ENCODE measurements at regions not wholly inside any gene's neighbourhood (a gene's known extent, or its start where the extent isn't known, plus 50 kb on each side); places are given as distances from the start of the nearest gene placed in this dataset.

DNA sequence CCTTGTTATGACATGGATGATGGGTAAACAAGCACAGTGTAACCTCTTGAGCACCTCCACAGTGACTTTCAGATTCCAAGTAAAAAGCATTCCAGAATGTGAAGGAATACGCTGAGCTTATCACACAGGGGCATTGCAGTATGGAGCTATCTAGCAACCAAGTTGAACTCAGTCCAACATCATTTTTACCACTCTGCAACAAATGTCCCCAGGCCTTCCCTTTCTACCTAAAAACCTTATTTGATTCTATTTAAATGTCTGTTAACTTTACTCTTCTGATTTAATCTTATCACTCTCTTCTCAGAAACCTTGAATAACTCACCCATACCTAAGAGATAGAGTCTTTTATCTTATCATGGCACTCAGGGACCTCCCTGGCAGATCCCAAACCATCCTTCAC, 195.8 kb upstream of the CDYL start:
- Histone ChIP-seq H3K4me3 (ENCODE audit: low read length) (no peak overlapping the region), H3K36me3 (ENCODE audit: control insufficient read depth, low read depth, low read length) (no peaks in the 10 kb centered on the region), H3K9me3 (ENCODE audit: control insufficient read depth, low read depth, low read length) (no peaks in the 10 kb centered on the region), H3K27me3 (ENCODE audit: control insufficient read depth, insufficient read depth, low read length) (no peaks in the 10 kb centered on the region), H3K4me1 (ENCODE audit: control insufficient read depth, low read depth, low read length) (no peaks in the 10 kb centered on the region), H3K27ac (ENCODE audit: low read length) (no peak overlapping the region), H3K9ac (ENCODE audit: low read length) (no peak overlapping the region)

DNA sequence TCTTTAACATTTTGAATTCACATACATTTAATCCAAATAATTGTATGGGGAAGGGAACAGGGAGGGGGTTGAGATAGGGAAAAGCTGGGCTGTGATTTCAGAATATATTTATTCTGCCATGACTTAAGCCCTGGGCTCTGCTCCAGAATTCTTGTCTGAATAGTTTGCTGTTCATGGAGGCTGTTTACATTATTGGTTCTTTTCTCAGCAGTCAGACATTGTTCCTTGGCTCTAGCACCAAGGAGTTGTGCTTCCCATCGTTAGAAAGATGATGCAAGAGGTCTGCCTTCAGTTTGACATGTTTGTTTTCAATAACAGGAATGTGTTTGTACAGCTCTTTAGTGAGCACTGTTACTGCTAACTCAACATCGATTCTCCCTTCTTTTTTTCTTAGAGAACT, 198.8 kb upstream of the CDYL start:
- Histone ChIP-seq H3K27ac (ENCODE audit: low read length) (no peak overlapping the region), H3K4me3 (ENCODE audit: low read length) (no peak overlapping the region), H3K9me3 (ENCODE audit: control insufficient read depth, low read depth, low read length) (no peaks in the 10 kb centered on the region), H3K27me3 (ENCODE audit: control insufficient read depth, insufficient read depth, low read length) (no peaks in the 10 kb centered on the region), H3K36me3 (ENCODE audit: control insufficient read depth, low read depth, low read length) (no peaks in the 10 kb centered on the region), H3K4me1 (ENCODE audit: control insufficient read depth, low read depth, low read length) (no peaks in the 10 kb centered on the region), H3K9ac (ENCODE audit: low read length) (no peak overlapping the region)

DNA sequence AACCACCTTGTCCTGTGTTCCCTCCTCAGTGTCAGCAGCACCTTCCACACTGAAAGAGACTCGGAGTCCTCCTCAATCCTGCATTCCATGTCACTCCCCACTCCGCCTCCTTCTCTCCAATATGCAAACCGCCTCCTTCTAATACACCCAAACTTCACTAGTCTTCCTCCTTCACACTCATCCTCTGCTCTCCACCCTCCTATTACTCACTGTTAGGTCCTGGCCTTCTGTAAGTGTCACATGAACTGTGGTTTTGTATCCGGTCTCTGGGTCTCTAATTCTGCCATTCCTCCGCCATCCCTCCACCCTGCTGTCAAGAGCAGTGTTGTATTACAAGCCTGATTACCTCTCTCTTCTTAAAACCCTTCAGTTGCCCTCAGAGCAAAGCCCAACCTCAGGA, 200.5 kb upstream of the CDYL start:
- Histone ChIP-seq H3K9ac (ENCODE audit: low read length) (no peak overlapping the region), H3K9me3 (ENCODE audit: control insufficient read depth, low read depth, low read length) (peaks cover 10% of the 10 kb centered on the region), H3K36me3 (ENCODE audit: control insufficient read depth, low read depth, low read length) (no peaks in the 10 kb centered on the region), H3K4me3 (ENCODE audit: low read length) (no peak overlapping the region), H3K4me1 (ENCODE audit: control insufficient read depth, low read depth, low read length) (no peaks in the 10 kb centered on the region), H3K27ac (ENCODE audit: low read length) (no peak overlapping the region), H3K27me3 (ENCODE audit: control insufficient read depth, insufficient read depth, low read length) (no peaks in the 10 kb centered on the region)

DNA sequence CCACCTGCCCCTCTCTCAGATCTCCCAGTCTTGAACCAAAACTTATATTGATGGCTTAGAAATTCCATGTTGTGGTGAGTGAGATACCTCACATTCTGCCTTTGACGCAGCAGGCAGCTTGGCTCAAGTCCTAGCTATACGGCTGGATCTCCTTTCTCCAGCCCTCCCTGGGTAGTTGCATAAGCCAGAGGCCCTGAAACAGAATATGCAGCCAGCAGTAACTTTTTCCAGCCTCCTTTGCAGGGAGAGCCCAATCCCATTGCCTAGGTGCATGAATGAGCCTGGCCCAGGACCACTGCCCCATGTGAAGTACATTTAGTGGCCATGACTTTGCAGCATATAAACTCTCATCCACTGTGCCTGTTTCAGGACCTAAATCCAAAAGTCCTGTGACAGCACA, 202.2 kb upstream of the CDYL start:
- no peaks in the 10 kb centered on the region for H3K36me3 ChIP-seq (ENCODE audit: control insufficient read depth, low read depth, low read length)
- H3K4me3 ChIP-seq (ENCODE audit: low read length): no peak overlapping the region
- no peaks in the 10 kb centered on the region for H3K4me1 ChIP-seq (ENCODE audit: control insufficient read depth, low read depth, low read length)
- H3K27ac ChIP-seq (ENCODE audit: low read length): no peak overlapping the region
- H3K27me3 ChIP-seq (ENCODE audit: control insufficient read depth, insufficient read depth, low read length): no peaks in the 10 kb centered on the region
- peaks cover 12% of the 10 kb centered on the region for H3K9me3 ChIP-seq (ENCODE audit: control insufficient read depth, low read depth, low read length)
- H3K9ac ChIP-seq (ENCODE audit: low read length): no peak overlapping the region

DNA sequence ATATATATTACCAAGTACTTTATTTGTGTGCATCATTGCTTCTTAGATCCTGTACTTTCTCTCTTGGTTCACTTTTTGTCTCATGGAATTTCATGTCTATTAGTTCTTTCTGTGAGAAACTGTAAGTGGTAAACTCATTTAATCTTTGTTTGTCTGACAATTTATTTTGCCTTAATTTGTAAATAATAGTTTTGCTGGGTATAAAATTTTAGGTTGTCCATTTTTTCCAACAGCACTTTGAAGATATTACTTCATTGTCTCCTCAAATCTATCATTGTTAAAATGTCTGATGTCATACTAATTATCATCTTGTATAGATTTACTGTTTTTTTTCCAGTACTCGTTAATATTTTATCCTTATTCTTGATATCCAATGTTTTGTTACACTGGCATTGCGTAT, 205.2 kb upstream of the CDYL start:
- Histone ChIP-seq H3K9me3 (ENCODE audit: control insufficient read depth, low read depth, low read length) (peaks cover 12% of the 10 kb centered on the region), H3K4me1 (ENCODE audit: control insufficient read depth, low read depth, low read length) (no peaks in the 10 kb centered on the region), H3K27me3 (ENCODE audit: control insufficient read depth, insufficient read depth, low read length) (no peaks in the 10 kb centered on the region), H3K9ac (ENCODE audit: low read length) (no peak overlapping the region), H3K36me3 (ENCODE audit: control insufficient read depth, low read depth, low read length) (no peaks in the 10 kb centered on the region), H3K27ac (ENCODE audit: low read length) (no peak overlapping the region), H3K4me3 (ENCODE audit: low read length) (no peak overlapping the region)

GRCh38 chr6:4568138-4568537, 208.1 kb upstream of the CDYL start:
- no peak overlapping the region for H3K9ac ChIP-seq (ENCODE audit: low read length)
- no peaks in the 10 kb centered on the region for H3K36me3 ChIP-seq (ENCODE audit: control insufficient read depth, low read depth, low read length)
- H3K27me3 ChIP-seq (ENCODE audit: control insufficient read depth, insufficient read depth, low read length): no peaks in the 10 kb centered on the region
- no peaks in the 10 kb centered on the region for H3K4me1 ChIP-seq (ENCODE audit: control insufficient read depth, low read depth, low read length)
- H3K27ac ChIP-seq (ENCODE audit: low read length): no peak overlapping the region
- H3K9me3 ChIP-seq (ENCODE audit: control insufficient read depth, low read depth, low read length): peaks cover 12% of the 10 kb centered on the region
- no peak overlapping the region for H3K4me3 ChIP-seq (ENCODE audit: low read length)

- no peak overlapping the region for H3K4me3 ChIP-seq (ENCODE audit: low read length)
- H3K27ac ChIP-seq (ENCODE audit: low read length): no peak overlapping the region
- no peaks in the 10 kb centered on the region for H3K36me3 ChIP-seq (ENCODE audit: control insufficient read depth, low read depth, low read length)
- no peaks in the 10 kb centered on the region for H3K27me3 ChIP-seq (ENCODE audit: control insufficient read depth, insufficient read depth, low read length)
- no peak overlapping the region for H3K9ac ChIP-seq (ENCODE audit: low read length)
- H3K9me3 ChIP-seq (ENCODE audit: control insufficient read depth, low read depth, low read length): peaks cover 12% of the 10 kb centered on the region
- H3K4me1 ChIP-seq (ENCODE audit: control insufficient read depth, low read depth, low read length): no peaks in the 10 kb centered on the region
These were observed 209.1 kb upstream of the CDYL start for GRCh38 chr6:4567141-4567540.

- no peaks in the 10 kb centered on the region for H3K27me3 ChIP-seq (ENCODE audit: control insufficient read depth, insufficient read depth, low read length)
- no peak overlapping the region for H3K4me3 ChIP-seq (ENCODE audit: low read length)
- peaks cover under 1% of the 10 kb centered on the region for H3K9me3 ChIP-seq (ENCODE audit: control insufficient read depth, low read depth, low read length)
- H3K27ac ChIP-seq (ENCODE audit: low read length): no peak overlapping the region
- no peaks in the 10 kb centered on the region for H3K4me1 ChIP-seq (ENCODE audit: control insufficient read depth, low read depth, low read length)
- H3K36me3 ChIP-seq (ENCODE audit: control insufficient read depth, low read depth, low read length): no peaks in the 10 kb centered on the region
- H3K9ac ChIP-seq (ENCODE audit: low read length): no peak overlapping the region
These were observed 210.6 kb upstream of the CDYL start for GRCh38 chr6:4565301-4566250.

DNA sequence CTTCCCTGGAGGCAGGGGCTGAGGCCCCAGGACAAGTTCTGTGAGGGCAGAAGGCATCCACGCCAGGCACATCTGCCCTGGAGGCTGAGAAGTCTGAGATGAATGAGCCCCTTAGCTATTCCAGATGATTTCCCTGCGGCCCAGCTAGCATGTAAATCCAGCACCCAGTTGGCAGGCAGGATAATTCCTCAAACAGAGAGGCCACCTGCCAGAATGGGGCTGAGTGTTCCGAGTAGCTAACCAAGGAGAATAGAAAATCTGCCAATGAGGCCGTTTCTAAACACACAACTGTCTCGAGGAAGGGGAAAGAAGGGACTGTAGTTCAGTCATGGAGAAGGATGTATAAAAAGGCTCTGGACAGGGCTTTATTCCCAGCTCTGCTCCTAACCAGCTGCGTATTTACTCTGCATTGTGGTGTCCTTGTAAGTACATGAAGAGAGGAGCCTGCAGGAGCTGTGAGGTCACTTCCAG, 211.4 kb upstream of the CDYL start:
- H3K4me3 ChIP-seq (ENCODE audit: low read length): no peak overlapping the region
- H3K9ac ChIP-seq (ENCODE audit: low read length): no peak overlapping the region
- H3K36me3 ChIP-seq (ENCODE audit: control insufficient read depth, low read depth, low read length): no peaks in the 10 kb centered on the region
- no peaks in the 10 kb centered on the region for H3K9me3 ChIP-seq (ENCODE audit: control insufficient read depth, low read depth, low read length)
- H3K27ac ChIP-seq (ENCODE audit: low read length): no peak overlapping the region
- no peaks in the 10 kb centered on the region for H3K27me3 ChIP-seq (ENCODE audit: control insufficient read depth, insufficient read depth, low read length)
- no peaks in the 10 kb centered on the region for H3K4me1 ChIP-seq (ENCODE audit: control insufficient read depth, low read depth, low read length)

- Histone ChIP-seq H3K27me3 (ENCODE audit: control insufficient read depth, insufficient read depth, low read length) (no peaks in the 10 kb centered on the region), H3K27ac (ENCODE audit: low read length) (no peak overlapping the region)
These were observed 212.3 kb upstream of the CDYL start for GRCh38 chr6:4563877-4564276.

DNA sequence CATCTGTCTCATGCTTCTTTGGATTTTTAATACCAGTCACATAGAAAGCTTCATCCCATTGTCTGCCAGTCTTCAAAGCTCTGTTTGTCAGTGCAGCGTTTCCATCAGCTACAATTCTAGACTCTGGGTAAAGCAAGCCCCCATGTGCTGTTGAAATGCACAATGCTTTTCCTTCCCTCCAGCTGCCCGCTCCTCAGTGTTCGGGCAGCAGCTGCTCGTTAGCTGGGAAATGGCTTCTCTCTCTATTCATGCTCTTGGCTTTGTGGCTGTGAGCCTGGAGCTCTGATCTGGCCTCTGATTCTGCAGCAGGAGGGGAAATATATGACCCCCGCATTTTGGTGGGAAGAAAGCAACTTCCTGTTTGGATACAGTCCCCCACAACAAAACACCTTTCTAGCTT, 213.0 kb upstream of the CDYL start:
- no peak overlapping the region for H3K4me3 ChIP-seq (ENCODE audit: low read length)
- H3K4me1 ChIP-seq (ENCODE audit: control insufficient read depth, low read depth, low read length): no peaks in the 10 kb centered on the region
- H3K9me3 ChIP-seq (ENCODE audit: control insufficient read depth, low read depth, low read length): no peaks in the 10 kb centered on the region
- no peaks in the 10 kb centered on the region for H3K27me3 ChIP-seq (ENCODE audit: control insufficient read depth, insufficient read depth, low read length)
- no peak overlapping the region for H3K9ac ChIP-seq (ENCODE audit: low read length)
- no peak overlapping the region for H3K27ac ChIP-seq (ENCODE audit: low read length)
- H3K36me3 ChIP-seq (ENCODE audit: control insufficient read depth, low read depth, low read length): no peaks in the 10 kb centered on the region

More at GRCh38 chr6:4563877-4564276, 212.3 kb upstream of the CDYL start:
- Histone ChIP-seq H3K4me1 (ENCODE audit: control insufficient read depth, low read depth, low read length) (no peaks in the 10 kb centered on the region), H3K9me3 (ENCODE audit: control insufficient read depth, low read depth, low read length) (no peaks in the 10 kb centered on the region), H3K36me3 (ENCODE audit: control insufficient read depth, low read depth, low read length) (no peaks in the 10 kb centered on the region), H3K9ac (ENCODE audit: low read length) (no peak overlapping the region), H3K4me3 (ENCODE audit: low read length) (no peak overlapping the region)
